GM12878 (cell line): ENCODE measurements at regions not wholly inside any gene's neighbourhood (a gene's known extent, or its start where the extent isn't known, plus 50 kb on each side); places are given as distances from the start of the nearest gene placed in this dataset.

ENCODE experiments used
- ATAC-seq: fragments of 200-7000 bp; cut with Tn5 transposase; 3 replicates; pipeline ENCODE4 v1.9.1; 2020; ENCODE audit warnings: mild to moderate bottlenecking, moderate library complexity
- BruUV-seq: library from RNA; stranded (reverse); fragments of 400-500 nt; replicated peaks from 2 replicates; lab custom pipeline; 2021; lab: Mats Ljungman, UMichigan
- CTCF ChIA-PET: fragments of 300-600 bp; sonication (Branson Sonifier 250); formaldehyde crosslinking; extraction: SDS; loops from one replicate; lab custom pipeline; 2021; ENCODE audit warnings: inconsistent platforms; lab: Yijun Ruan, JAX
- POLR2A ChIA-PET: fragments of 350-600 bp; formaldehyde crosslinking; extraction: SDS; loops from one replicate; lab custom pipeline; 2021; ENCODE audit warnings: inconsistent platforms; lab: Charles Lee
- RAD21 ChIA-PET: fragments of 300-600 bp; sonication (Branson Sonifier 250); formaldehyde crosslinking; loops from one replicate; lab custom pipeline; 2023; ENCODE audit warnings: antibody characterized with exemption; ENCODE audit not compliant: unreplicated experiment; lab: Charles Lee
- SMC1A ChIA-PET: fragments of 300-600 bp; sonication (Branson Sonifier 250); formaldehyde crosslinking; loops from one replicate; lab custom pipeline; 2023; ENCODE audit not compliant: unreplicated experiment, uncharacterized antibody; lab: Charles Lee
- DNase-seq: peaks from one replicate; pipeline ENCODE4 v3.0.0-alpha.2; 2011; ENCODE audit warnings: low read depth, low spot score
- FAIRE-seq: peaks from 3 replicates; lab custom pipeline; 2011; peaks lifted over from hg19 to GRCh38; lab: Jason Lieb, UNC
- H2AFZ ChIP-seq: 2 replicates; pipeline ENCODE4 v1.6.0; 2011; ENCODE audit warnings: low read depth, low read length, control low read depth; ENCODE audit not compliant: control insufficient read depth
- H3K27ac ChIP-seq: 2 replicates; pipeline ENCODE4 v1.5.1; 2011; ENCODE audit warnings: control low read depth; ENCODE audit not compliant: control insufficient read depth, insufficient read depth
- H3K27me3 ChIP-seq, 2 experiments: replicated peaks in 1 of 2; 2 replicates each; pipeline versions ENCODE4 v1.6.0 to v1.6.1; 2011; ENCODE audit warnings: low read length in 1 of 2; ENCODE audit not compliant: control insufficient read depth in 2 of 2, insufficient read depth in 2 of 2
- H3K36me3 ChIP-seq, 2 experiments: 2 replicates each; pipeline ENCODE4 v1.5.1; 2011; ENCODE audit warnings: low read length in 1 of 2; ENCODE audit not compliant: control insufficient read depth in 2 of 2, insufficient read depth in 2 of 2
- H3K4me1 ChIP-seq: 2 replicates; pipeline ENCODE4 v1.6.1; 2011; ENCODE audit warnings: mild to moderate bottlenecking, low read length, moderate library complexity, mixed read lengths; ENCODE audit not compliant: control insufficient read depth, insufficient read depth
- H3K4me2 ChIP-seq: 2 replicates; pipeline ENCODE4 v1.6.0; 2011; ENCODE audit warnings: control low read depth; ENCODE audit not compliant: control insufficient read depth, insufficient read depth
- H3K4me3 ChIP-seq: fragments of 200-600 bp; sonication (generic); 2 replicates; pipeline ENCODE4 v1.5.1; 2016
- H3K79me2 ChIP-seq: 2 replicates; pipeline ENCODE4 v1.6.0; 2011; ENCODE audit warnings: low read length; ENCODE audit not compliant: control insufficient read depth, insufficient read depth
- H3K9ac ChIP-seq: 2 replicates; pipeline ENCODE4 v1.8.0; 2011; ENCODE audit warnings: low read length, control low read depth, mixed read lengths; ENCODE audit not compliant: control insufficient read depth, insufficient read depth
- H3K9me3 ChIP-seq: replicated peaks from 3 replicates; pipeline ENCODE4 v1.5.1; 2011; ENCODE audit warnings: mild to moderate bottlenecking, low read length; ENCODE audit not compliant: control insufficient read depth, insufficient read depth
- H4K20me1 ChIP-seq: 2 replicates; pipeline ENCODE4 v1.6.0; 2011; ENCODE audit not compliant: control insufficient read depth, insufficient read depth
- ASH2L ChIP-seq: fragments of 300-600, 200-600 bp; sonication (generic); IDR thresholded peaks from 2 replicates; pipeline ENCODE4 v1.6.1; 2017; ENCODE audit warnings: low read depth, mild to moderate bottlenecking, borderline replicate concordance
- BACH1 ChIP-seq: fragments of 450-650 bp; IDR thresholded peaks from 2 replicates; pipeline ENCODE4 v1.6.1; 2017; ENCODE audit warnings: mild to moderate bottlenecking, borderline replicate concordance
- CHD4 ChIP-seq: fragments of 200-600 bp; sonication (generic); IDR thresholded peaks from 2 replicates; pipeline ENCODE4 v1.6.1; 2016; ENCODE audit warnings: mild to moderate bottlenecking
- EGR1 ChIP-seq, 2 experiments: IDR thresholded peaks; 1 replicate in 1 of 2; 2 replicates in 1 of 2; pipeline ENCODE4 v1.6.1; 2011 to 2012; ENCODE audit warnings: low read depth in 2 of 2, low read length in 2 of 2, borderline replicate concordance in 1 of 2, mild to moderate bottlenecking in 1 of 2, moderate library complexity in 1 of 2
- ETV6 ChIP-seq, 2 experiments: fragments of 450-650 bp in 1 of 2; IDR thresholded peaks in 1 of 2; conservative IDR thresholded peaks in 1 of 2; 2 replicates each; pipeline ENCODE4 v1.6.1; 2014; ENCODE audit warnings: antibody characterized with exemption in 1 of 2, borderline replicate concordance in 1 of 2, low read depth in 1 of 2, mild to moderate bottlenecking in 1 of 2, moderate library complexity in 1 of 2
- POU2F2 ChIP-seq: IDR thresholded peaks from 3 replicates; pipeline ENCODE4 v1.6.1; 2011; ENCODE audit warnings: low read depth, mild to moderate bottlenecking, low read length, borderline replicate concordance
- RB1 ChIP-seq: fragments of 450-650 bp; formaldehyde crosslinking; IDR thresholded peaks from 2 replicates; pipeline ENCODE4 v1.6.1; 2017; ENCODE audit warnings: mild to moderate bottlenecking, borderline replicate concordance
- RFX5 ChIP-seq: IDR thresholded peaks from 2 replicates; pipeline ENCODE4 v1.6.1; 2011; ENCODE audit warnings: low read depth, low read length, improper control_type of control experiment
- SRF ChIP-seq, 2 experiments: IDR thresholded peaks; 2 replicates each; pipeline ENCODE4 v1.6.1; 2011; ENCODE audit warnings: low read depth in 2 of 2, low read length in 2 of 2, mild to moderate bottlenecking in 1 of 2, moderate library complexity in 1 of 2
- TCF3 ChIP-seq: IDR thresholded peaks from 2 replicates; pipeline ENCODE4 v1.6.1; 2012; ENCODE audit warnings: low read depth, mild to moderate bottlenecking, low read length, borderline replicate concordance; ENCODE audit not compliant: insufficient read depth
- WRNIP1 ChIP-seq: IDR thresholded peaks from 2 replicates; pipeline ENCODE4 v1.6.1; 2011; ENCODE audit warnings: low read depth, low read length, improper control_type of control experiment, borderline replicate concordance
- ZNF217 ChIP-seq: fragments of 450-650 bp; IDR thresholded peaks from 2 replicates; pipeline ENCODE4 v1.6.1; 2017; ENCODE audit warnings: antibody characterized with exemption, mild to moderate bottlenecking
- ZNF274 ChIP-seq: IDR thresholded peaks from one replicate; pipeline ENCODE4 v1.8.0; 2011; ENCODE audit not compliant: insufficient read length, insufficient read depth
- WGBS: methylation state at CpG from one replicate; pipeline ENCODE4 v1.1.6; 2016; ENCODE audit warnings: low lambda C conversion rate; ENCODE audit not compliant: insufficient replicate concordance, insufficient coverage; ENCODE audit errors: missing lambda C conversion rate; 5-methylcytosine and 5-hydroxymethylcytosine counted together
- in situ Hi-C: fragments of 300-500 bp; cut with MboI; formaldehyde crosslinking; loops from 9 replicates; pipeline ENCODE4 v1.14.3; 2018; ENCODE audit warnings: mixed read lengths
- intact Hi-C: fragments of 100-400 bp; cut with micrococcal nuclease; formaldehyde crosslinking; loops from one replicate; pipeline ENCODE4 v1.14.2; 2022; ENCODE audit not compliant: unreplicated experiment

DNA sequence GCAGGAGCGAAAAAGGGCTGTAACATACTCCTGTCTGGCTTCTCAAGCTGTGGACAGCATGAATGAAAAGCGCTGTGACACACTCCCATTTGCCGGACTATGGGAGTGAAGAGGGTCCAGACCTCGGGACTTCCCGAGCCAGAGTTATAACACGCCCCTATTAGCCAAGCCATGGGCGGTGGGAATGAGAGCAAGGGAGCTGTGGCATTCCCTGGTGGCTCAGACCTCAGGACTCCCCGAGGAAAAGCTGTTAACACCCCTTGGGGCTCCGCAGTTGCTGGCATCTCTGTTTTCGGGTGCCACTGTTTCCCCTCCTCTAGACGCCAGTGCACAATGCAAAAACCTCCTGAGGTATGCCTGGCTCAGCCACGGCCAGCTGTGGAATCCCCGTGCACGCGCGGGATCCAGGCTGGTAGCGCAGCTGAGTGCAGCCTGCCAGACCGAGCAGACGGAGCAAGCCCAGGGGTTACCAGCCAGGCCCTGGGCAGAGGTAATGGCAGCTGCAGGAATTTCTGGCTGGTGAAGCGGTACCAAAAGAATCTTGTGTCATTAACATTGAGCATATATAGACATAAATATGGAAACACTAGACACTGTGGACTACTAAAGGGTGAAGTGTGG, 1534.6 kb upstream of the PRR20A start:
- ATAC-seq (no peak), FAIRE-seq (no peak), DNase-seq (no peak)
- POLR2A ChIA-PET = no interaction called here
- in situ Hi-C loops (no loop called here), intact Hi-C loops (no loop called here)
- Histone ChIP-seq H3K27ac (no peak overlapping the region), H3K9ac (no peak overlapping the region), H2AFZ (no peak overlapping the region), H3K79me2 (no peaks in the 10 kb centered on the region), H4K20me1 (no peaks in the 10 kb centered on the region), H3K9me3 (no peaks in the 10 kb centered on the region), H3K36me3 (no peaks in the 10 kb centered on the region), H3K4me1 (no peaks in the 10 kb centered on the region), H3K4me2 (no peak overlapping the region), H3K27me3 (no peaks in the 10 kb centered on the region), H3K4me3 (no peak overlapping the region)
- SMC1A ChIA-PET = no interaction called here
- RAD21 ChIA-PET = no interaction called here
- 52% methylated on average over 19 of the region's 20 CpGs for WGBS
- no peak for TF ChIP-seq ZNF217
- no peak for TF ChIP-seq SRF (IDR thresholded peaks at IDR 0.05; ENCODE audit: low read depth in 2 of 2, low read length in 2 of 2)
- TF ChIP-seq CHD4 = no peak
- TF ChIP-seq POU2F2 = no peak
- no peak for TF ChIP-seq WRNIP1
- no peak for TF ChIP-seq TCF3
- no peak for TF ChIP-seq ASH2L
- TF ChIP-seq ETV6 (conservative IDR thresholded peaks at IDR 0.05 in 1 of 2, IDR thresholded peaks at IDR 0.05 in 1 of 2; ENCODE audit: borderline replicate concordance in 1 of 2, low read depth in 1 of 2) = no peak
- TF ChIP-seq BACH1 = no peak
- no peak for TF ChIP-seq RFX5
- no peak for TF ChIP-seq RB1
- TF ChIP-seq ZNF274 = no peak
- no peak for TF ChIP-seq EGR1 (IDR thresholded peaks at IDR 0.05; ENCODE audit: borderline replicate concordance in 1 of 2, low read depth in 2 of 2, low read length in 2 of 2)
- BruUV-seq = no TSS peak
- CTCF ChIA-PET = no interaction called here
